T-helper 2 cell treated with Interferon-gamma antibody and Interleukin-4, amounts not matched to agents 5 μg/mL and 100 μg/mL, for 36 hours (primary cell): ENCODE measurements at regions not wholly inside any gene's neighbourhood (a gene's known extent, or its start where the extent isn't known, plus 50 kb on each side); places are given as distances from the start of the nearest gene placed in this dataset.
"Not testable (repeated sequence)": the region's sequence is repeated elsewhere in the genome, so short reads cannot be mapped to it uniquely, and the experiment has no call there.

ENCODE experiments used
- DNase-seq: peaks from one replicate; pipeline ENCODE4 v3.0.0; 2021; ENCODE audit warnings: low spot score
- H3K27ac Mint-ChIP-seq: one replicate; pipeline ENCODE4 v1.8.0; 2021; ENCODE audit warnings: mild to moderate bottlenecking, mixed read lengths
- H3K27me3 Mint-ChIP-seq: one replicate; pipeline ENCODE4 v1.8.0; 2021; ENCODE audit warnings: low read depth, mixed read lengths
- H3K36me3 Mint-ChIP-seq: one replicate; pipeline ENCODE4 v1.8.0; 2021; ENCODE audit warnings: low read depth, mixed read lengths
- H3K4me1 Mint-ChIP-seq: one replicate; pipeline ENCODE4 v1.8.0; 2021; ENCODE audit warnings: low read depth, mixed read lengths
- H3K4me3 Mint-ChIP-seq: one replicate; pipeline ENCODE4 v1.8.0; 2022; ENCODE audit warnings: mild to moderate bottlenecking, moderate library complexity, mixed read lengths
- H3K9me3 Mint-ChIP-seq: one replicate; pipeline ENCODE4 v1.8.0; 2021; ENCODE audit warnings: mixed read lengths

DNA sequence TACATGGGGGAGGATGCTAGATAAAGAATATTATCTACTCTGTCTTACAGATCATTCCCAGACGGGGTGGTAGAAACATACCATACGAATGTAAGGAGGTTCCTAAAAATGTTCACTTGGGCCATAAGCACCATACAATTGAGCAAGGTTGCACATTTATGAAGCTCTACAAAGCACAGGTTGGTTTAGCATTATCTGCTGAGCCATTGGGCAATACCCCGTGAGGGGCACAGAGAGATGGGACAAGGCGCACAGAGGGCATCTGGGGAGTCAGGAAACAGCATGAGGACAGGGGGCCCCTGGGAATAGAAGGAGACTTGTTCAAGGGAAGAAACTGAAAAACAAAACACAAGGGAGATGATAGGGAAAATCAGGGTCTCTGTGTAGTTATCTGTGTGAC lies 305.3 kb downstream of the TRIML1 start:
- H3K36me3 Mint-ChIP-seq, result peaks cover 1% of the 10 kb centered on the region

DNA sequence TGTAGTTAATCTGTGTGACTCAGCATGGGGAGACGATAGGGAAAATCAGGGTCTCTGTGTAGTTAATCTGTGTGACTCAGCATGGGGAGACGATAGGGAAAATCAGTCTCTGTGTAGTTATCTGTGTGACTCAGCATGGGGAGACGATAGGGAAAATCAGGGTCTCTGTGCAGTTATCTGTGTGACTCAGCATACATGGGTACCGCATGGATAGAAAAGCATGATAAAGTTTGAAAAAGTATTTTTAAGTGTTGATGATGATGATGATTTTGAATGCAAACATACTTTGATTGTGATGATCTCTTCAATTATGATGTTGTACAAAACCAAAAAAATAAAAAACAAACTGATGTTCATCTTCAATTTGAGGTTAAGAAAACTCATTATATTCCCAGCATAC lies 309.8 kb downstream of the TRIML1 start:
- H3K27ac Mint-ChIP-seq, DNase-seq, H3K4me1 Mint-ChIP-seq, H3K36me3 Mint-ChIP-seq, H3K27me3 Mint-ChIP-seq, H3K4me3 Mint-ChIP-seq: not testable (repeated sequence)
- H3K9me3 Mint-ChIP-seq, result peaks cover 14% of the 10 kb centered on the region

More for the DNA sequence above, 305.3 kb downstream of the TRIML1 start:
- Mint-ChIP-seq H3K27me3 (no peaks in the 10 kb centered on the region), H3K4me1 (no peaks in the 10 kb centered on the region), H3K4me3 (no peak overlapping the region), H3K9me3 (peaks cover 18% of the 10 kb centered on the region), H3K27ac (no peak overlapping the region)
- DNase-seq, result no peak

DNA sequence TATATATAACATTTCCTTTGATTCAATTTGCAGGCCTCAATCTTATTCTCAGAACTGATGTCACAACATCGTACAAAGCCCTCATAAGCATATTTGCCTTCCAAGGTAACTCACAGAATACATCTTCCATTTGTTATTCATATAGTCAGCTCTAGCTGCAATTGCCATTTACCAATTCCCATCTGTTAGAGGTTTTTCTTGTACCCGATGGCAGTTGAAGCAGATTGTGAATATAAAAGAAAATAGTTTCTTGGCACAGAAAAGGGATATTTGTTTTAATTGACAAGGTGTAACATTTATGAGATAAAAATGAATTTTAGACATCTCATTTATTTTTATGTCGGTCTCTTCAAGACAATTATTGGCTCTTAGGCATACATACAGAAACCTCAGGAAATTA lies 311.3 kb downstream of the TRIML1 start:
- Mint-ChIP-seq H3K4me1 (no peaks in the 10 kb centered on the region), H3K36me3 (no peaks in the 10 kb centered on the region), H3K4me3 (no peak overlapping the region), H3K27me3 (no peaks in the 10 kb centered on the region), H3K27ac (no peak overlapping the region), H3K9me3 (peaks cover 21% of the 10 kb centered on the region)
- no peak for DNase-seq

GRCh38 chr4:188452097-188452496 lies 312.9 kb downstream of the TRIML1 start:
- H3K27me3 Mint-ChIP-seq, result no peaks in the 10 kb centered on the region
- no peak for DNase-seq
- H3K9me3 Mint-ChIP-seq, result peaks cover 30% of the 10 kb centered on the region
- H3K4me3 Mint-ChIP-seq, result no peak overlapping the region
- no peak overlapping the region for H3K27ac Mint-ChIP-seq
- no peaks in the 10 kb centered on the region for H3K36me3 Mint-ChIP-seq
- no peaks in the 10 kb centered on the region for H3K4me1 Mint-ChIP-seq

DNA sequence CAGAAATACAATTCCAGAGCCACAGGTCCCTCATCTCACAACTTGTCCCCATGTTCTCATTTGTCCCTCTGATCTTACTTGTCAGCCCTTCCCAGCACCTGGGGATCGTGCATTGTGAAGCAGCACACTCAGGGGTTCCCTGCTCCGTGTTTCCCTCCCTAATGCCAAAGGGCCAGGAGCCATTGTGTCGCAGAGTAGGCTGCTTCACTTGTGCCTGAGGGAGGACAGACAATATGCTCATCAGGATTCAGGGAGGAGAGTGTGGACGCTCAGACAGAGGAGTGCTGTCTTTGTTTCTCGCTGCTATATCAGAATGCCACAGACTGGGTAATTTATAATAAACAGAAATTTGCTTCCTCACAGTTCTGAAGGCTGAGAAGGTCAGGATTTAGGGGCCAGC lies 315.3 kb downstream of the TRIML1 start:
- Mint-ChIP-seq H3K4me3 (no peak overlapping the region), H3K4me1 (no peaks in the 10 kb centered on the region), H3K27me3 (no peaks in the 10 kb centered on the region), H3K9me3 (peaks cover 44% of the 10 kb centered on the region), H3K36me3 (peaks cover 2% of the 10 kb centered on the region), H3K27ac (no peak overlapping the region)
- DNase-seq, result no peak

DNA sequence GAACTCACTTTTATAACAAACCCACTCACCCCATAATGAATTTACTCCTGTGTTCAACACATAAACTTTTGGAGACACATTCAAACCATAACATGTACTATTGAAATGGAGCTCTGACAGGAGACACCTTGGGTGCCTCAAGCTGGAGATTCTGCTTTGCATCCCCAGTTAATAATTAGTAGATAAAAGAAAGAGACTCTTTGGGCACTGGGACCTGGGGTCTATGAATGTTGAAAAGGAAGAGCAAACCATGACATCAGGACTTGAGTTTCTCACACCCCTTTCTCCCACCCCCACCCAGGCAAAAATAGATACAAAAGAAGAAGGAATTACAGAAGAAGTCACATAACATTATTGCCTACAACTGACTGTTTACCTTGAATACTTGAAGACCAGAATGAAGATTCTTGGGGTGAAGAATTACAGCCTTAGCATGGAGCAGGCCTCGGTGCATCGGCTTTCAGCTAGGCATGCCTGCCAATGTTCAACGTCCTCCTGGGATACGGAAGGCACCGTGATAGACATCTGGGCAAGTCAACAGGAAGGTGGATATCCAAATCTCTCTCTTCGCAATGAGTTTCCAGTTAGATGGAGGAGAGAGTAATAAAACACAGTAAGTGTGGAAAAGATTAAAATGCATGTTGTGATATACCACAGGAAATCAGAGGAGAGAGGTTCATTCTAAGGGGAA lies 316.0 kb downstream of the TRIML1 start:
- no peaks in the 10 kb centered on the region for H3K4me1 Mint-ChIP-seq
- no peaks in the 10 kb centered on the region for H3K27me3 Mint-ChIP-seq
- H3K27ac Mint-ChIP-seq, result no peak overlapping the region
- DNase-seq, result no peak
- peaks cover 44% of the 10 kb centered on the region for H3K9me3 Mint-ChIP-seq
- H3K4me3 Mint-ChIP-seq, result no peak overlapping the region
- H3K36me3 Mint-ChIP-seq, result peaks cover 2% of the 10 kb centered on the region

DNA sequence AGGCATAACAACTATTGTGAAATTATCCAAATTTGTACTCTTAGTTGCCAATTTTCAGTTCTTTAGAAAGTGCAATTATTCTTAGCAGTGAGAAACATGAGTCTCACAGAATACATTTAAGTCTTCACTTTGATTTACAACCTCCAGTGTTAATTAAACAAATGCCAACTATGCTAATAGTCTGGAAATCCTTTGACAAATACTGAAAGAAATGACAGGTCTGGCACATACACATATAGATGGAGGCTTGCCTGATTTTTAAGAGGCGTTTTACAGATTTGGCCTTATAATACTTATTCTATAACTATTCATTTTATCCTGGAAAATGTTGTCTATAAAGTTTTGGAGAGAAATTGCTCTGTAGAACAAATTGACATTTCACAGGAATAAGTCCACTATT lies 320.1 kb downstream of the TRIML1 start:
- Mint-ChIP-seq H3K27ac (no peak overlapping the region), H3K4me1 (no peaks in the 10 kb centered on the region), H3K27me3 (no peaks in the 10 kb centered on the region), H3K4me3 (no peak overlapping the region), H3K36me3 (peaks cover 2% of the 10 kb centered on the region), H3K9me3 (peaks cover 57% of the 10 kb centered on the region)
- DNase-seq, result no peak

- no peaks in the 10 kb centered on the region for H3K27me3 Mint-ChIP-seq
- H3K9me3 Mint-ChIP-seq, result peaks cover 30% of the 10 kb centered on the region
- H3K4me1 Mint-ChIP-seq, result no peaks in the 10 kb centered on the region
- DNase-seq, result no peak
- no peak overlapping the region for H3K27ac Mint-ChIP-seq
- H3K4me3 Mint-ChIP-seq, result no peak overlapping the region
- H3K36me3 Mint-ChIP-seq, result no peaks in the 10 kb centered on the region
Measured at GRCh38 chr4:188463909-188464308, 324.7 kb downstream of the TRIML1 start.

DNA sequence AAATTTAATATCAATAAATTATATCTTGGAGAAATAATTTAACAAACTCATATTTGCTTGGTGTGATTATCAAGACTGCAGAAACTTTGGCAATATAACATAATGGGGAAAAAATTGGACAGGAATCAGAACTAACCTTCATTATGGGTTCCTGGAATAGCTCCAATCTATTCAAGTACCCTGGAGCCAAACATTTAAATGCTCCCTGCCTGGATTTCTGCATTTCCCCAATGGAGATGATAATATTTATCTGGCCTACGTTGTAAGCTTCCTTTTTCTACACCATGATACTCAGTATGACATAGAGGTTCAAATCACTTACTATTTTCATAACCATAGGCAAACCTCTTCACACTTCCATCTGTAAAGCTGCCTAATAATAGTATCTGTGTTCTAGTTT lies 326.8 kb downstream of the TRIML1 start:
- Mint-ChIP-seq H3K4me3 (no peak overlapping the region), H3K4me1 (no peaks in the 10 kb centered on the region), H3K9me3 (peaks cover 29% of the 10 kb centered on the region), H3K27ac (no peak overlapping the region), H3K27me3 (no peaks in the 10 kb centered on the region), H3K36me3 (no peaks in the 10 kb centered on the region)
- no peak for DNase-seq

DNA sequence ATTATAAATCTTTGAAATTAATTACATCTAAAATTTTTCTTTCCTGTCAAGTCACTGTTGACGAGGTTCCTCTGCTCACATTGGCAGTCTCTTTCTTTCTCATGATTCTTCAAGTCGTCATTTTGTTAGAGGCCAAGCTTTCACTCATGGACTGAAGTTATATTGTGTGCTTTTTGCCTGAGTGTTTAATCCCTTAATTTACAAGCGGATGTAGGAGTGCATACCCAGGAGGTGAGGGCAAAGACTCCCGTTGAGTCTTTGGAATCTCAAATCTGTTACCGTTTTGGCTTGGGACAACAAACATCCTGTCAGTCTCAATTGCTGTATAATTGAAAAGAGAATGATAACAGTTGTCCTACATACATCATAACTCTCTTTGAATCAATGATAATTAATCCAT lies 345.0 kb downstream of the TRIML1 start:
- DNase-seq, result no peak

GRCh38 chr4:188485906-188486305 lies 346.7 kb downstream of the TRIML1 start:
- DNase-seq, result no peak
- H3K4me3 Mint-ChIP-seq, result no peak overlapping the region

More for the DNA sequence above, 345.0 kb downstream of the TRIML1 start:
- Mint-ChIP-seq H3K4me1 (no peaks in the 10 kb centered on the region), H3K27me3 (no peaks in the 10 kb centered on the region), H3K9me3 (peaks cover 60% of the 10 kb centered on the region), H3K36me3 (no peaks in the 10 kb centered on the region), H3K4me3 (no peak overlapping the region), H3K27ac (no peak overlapping the region)

GRCh38 chr4:188492886-188493285 lies 353.6 kb downstream of the TRIML1 start:
- no peaks in the 10 kb centered on the region for H3K36me3 Mint-ChIP-seq
- H3K4me3 Mint-ChIP-seq, result no peak overlapping the region
- H3K4me1 Mint-ChIP-seq, result no peaks in the 10 kb centered on the region
- DNase-seq, result no peak
- no peaks in the 10 kb centered on the region for H3K27me3 Mint-ChIP-seq
- no peak overlapping the region for H3K27ac Mint-ChIP-seq
- H3K9me3 Mint-ChIP-seq, result peaks cover 47% of the 10 kb centered on the region

More at GRCh38 chr4:188485906-188486305, 346.7 kb downstream of the TRIML1 start:
- no peak overlapping the region for H3K27ac Mint-ChIP-seq
- H3K36me3 Mint-ChIP-seq, result no peaks in the 10 kb centered on the region
- H3K9me3 Mint-ChIP-seq, result peaks cover 66% of the 10 kb centered on the region
- no peaks in the 10 kb centered on the region for H3K4me1 Mint-ChIP-seq
- H3K27me3 Mint-ChIP-seq, result no peaks in the 10 kb centered on the region

DNA sequence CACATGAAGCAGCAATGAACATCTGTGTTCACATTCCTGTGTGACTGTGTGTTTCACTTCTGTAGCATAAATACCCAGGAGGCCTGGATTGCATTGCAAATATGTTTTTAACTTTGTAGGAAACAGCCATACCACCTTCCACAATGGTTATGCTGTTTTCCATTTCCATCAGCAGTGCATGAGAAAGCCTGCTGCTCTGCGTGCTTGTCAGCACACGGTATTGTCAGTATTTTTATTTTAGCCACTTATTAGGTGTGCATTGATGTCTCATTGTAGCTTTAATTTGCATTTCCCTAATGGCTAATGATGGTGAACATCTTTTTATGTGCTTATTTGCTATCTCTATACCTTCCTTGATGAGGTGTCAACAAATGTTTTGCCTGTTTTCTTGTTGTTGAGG lies 355.9 kb downstream of the TRIML1 start:
- Mint-ChIP-seq H3K27ac (no peak overlapping the region), H3K4me1 (no peaks in the 10 kb centered on the region), H3K27me3 (no peaks in the 10 kb centered on the region), H3K4me3 (no peak overlapping the region), H3K9me3 (peaks cover 45% of the 10 kb centered on the region), H3K36me3 (no peaks in the 10 kb centered on the region)
- DNase-seq, result no peak

GRCh38 chr4:188511431-188511830 lies 372.2 kb downstream of the TRIML1 start:
- H3K9me3 Mint-ChIP-seq, result peaks cover 54% of the 10 kb centered on the region
- no peak overlapping the region for H3K4me3 Mint-ChIP-seq
- no peaks in the 10 kb centered on the region for H3K27me3 Mint-ChIP-seq
- H3K4me1 Mint-ChIP-seq, result no peaks in the 10 kb centered on the region
- DNase-seq, result no peak
- H3K27ac Mint-ChIP-seq, result no peak overlapping the region
- no peaks in the 10 kb centered on the region for H3K36me3 Mint-ChIP-seq

GRCh38 chr4:188532751-188533150 lies 393.5 kb downstream of the TRIML1 start:
- Mint-ChIP-seq H3K4me3 (no peak overlapping the region), H3K4me1 (no peaks in the 10 kb centered on the region), H3K27me3 (no peaks in the 10 kb centered on the region), H3K9me3 (peaks cover 31% of the 10 kb centered on the region), H3K36me3 (no peaks in the 10 kb centered on the region), H3K27ac (no peak overlapping the region)
- DNase-seq, result no peak
